NCI-H69 (cell line): ENCODE measurements at regions not wholly inside any gene's neighbourhood (a gene's known extent, or its start where the extent isn't known, plus 50 kb on each side); places are given as distances from the start of the nearest gene placed in this dataset.
"Not testable (repeated sequence)": the region's sequence is repeated elsewhere in the genome, so short reads cannot be mapped to it uniquely, and the experiment has no call there.

Source experiments
- DNase-seq: peaks from one replicate; lab custom pipeline; 2025; lab: John Stamatoyannopoulos, UW

DNA sequence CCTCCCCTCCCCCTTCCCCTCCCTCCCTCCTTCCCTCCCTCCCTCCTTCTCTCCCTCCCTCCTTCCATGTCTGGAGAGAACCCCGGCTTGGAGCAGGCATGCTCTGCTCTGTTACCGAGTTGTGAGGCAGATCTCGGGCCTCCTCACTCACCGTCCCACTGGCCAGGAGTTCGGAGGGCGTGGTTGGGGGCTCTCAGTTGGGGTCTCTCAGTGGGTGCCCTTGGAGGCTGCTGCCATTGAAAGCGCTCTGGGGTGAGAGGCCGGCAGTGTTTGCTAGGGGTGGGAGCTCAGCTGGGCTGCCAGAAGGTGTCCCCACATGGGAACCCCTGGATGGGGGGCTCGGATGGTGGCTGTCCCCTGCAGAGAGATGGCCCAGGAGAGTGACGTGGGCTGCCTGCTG lies 101.1 kb upstream of the LRPAP1 start:
- not testable (repeated sequence) for DNase-seq

DNA sequence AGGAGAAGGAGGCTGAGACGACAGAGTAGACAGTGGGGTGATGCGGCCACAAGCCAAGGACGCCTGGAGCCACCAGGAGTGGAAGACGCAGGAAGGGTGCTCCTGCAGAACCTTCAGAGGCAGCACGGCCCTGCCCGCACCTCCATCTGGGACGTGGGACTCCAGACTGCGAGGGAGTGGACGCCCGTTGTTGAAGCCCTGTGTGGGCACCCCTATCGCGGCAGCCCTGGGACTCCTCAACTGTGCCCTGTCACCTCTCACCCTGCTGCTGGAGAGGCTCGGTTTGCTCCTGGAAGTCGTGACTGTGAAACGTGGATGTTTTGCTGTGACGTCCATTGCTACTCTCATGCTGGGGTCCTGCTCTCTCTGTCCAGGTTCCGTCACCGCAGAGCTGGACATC lies 100.6 kb upstream of the LRPAP1 start:
- not testable (repeated sequence) for DNase-seq

DNA sequence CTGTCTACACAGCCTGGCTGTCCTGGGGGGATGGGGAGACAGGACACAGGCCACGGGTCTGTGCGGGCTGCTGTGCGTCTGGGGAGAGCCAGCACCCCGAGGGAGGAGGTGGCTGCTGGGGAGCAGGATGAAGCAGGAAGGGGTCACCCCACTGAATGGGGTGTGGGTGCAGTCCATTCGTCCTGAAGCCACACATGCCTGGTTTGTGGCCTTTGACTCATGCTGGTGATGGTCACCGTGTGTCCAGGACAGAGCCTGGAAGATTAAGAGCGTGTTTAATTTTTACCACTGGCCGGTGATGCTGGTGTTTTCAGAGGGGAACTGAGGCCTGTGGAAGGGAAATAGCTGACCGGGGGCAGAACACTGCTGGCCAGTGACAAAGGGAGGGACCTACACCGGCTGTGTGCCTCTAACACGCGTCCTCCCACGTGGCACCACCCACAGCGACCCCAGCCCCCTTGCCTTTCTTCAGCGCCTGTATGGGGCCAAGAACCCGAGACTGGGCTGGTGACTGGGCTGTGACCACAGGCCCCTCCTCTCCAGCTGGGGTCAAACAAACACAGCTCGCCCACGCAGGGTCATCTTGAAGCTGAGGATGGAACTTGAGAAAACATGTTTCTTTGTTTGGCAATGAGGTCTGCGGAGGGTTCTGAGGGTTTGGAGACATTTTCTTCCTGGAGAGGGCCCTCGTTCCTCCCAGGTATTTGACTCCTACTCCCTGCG lies 99.5 kb upstream of the LRPAP1 start:
- DNase-seq: not testable (repeated sequence)

DNA sequence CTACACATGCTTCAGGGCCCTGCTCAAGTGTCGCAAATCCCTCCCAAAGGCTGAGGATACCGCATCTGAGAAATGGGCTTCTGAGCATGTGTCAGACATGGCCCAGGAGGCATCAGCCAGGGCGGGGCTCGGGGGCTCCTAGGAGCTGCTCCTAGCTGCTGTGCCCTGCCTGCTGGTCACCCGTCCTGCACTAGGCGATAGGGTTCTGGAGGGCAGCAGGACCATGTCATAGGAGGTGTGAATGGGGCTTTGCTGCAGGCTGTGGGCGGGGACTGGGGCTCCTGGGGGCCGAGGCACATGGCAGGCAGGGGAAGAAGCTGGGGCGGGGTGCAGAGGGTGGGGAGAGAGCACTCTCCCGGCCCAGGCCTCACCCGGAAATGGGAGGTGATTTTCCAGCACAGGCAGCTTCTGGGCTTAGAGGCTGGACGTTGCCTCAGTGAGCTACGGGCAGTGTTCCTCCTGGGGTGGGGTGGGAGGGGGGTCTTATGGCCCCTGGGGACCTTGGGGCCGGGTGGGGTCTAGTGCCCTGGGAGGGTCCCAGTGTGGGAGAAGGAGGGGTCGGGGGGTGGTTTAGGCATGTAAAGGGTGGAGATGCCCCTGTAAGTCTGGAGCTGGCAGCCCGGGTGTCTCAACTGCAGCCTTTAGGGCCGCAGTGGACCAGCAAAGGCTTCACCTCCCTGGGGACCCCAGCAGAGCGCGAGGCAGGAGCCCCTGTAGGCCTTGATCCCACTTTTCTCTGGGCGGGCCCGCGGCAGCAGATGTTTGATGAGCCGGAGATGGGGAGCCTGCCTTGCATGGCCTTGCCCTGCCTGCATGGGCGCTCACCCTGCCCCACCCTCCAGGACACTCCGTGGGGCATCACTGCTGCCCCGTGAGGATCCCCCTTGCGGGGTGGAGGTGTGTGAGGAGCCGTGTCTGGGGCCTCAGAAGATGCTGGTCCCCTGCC lies 98.6 kb upstream of the LRPAP1 start:
- no peak for DNase-seq

DNA sequence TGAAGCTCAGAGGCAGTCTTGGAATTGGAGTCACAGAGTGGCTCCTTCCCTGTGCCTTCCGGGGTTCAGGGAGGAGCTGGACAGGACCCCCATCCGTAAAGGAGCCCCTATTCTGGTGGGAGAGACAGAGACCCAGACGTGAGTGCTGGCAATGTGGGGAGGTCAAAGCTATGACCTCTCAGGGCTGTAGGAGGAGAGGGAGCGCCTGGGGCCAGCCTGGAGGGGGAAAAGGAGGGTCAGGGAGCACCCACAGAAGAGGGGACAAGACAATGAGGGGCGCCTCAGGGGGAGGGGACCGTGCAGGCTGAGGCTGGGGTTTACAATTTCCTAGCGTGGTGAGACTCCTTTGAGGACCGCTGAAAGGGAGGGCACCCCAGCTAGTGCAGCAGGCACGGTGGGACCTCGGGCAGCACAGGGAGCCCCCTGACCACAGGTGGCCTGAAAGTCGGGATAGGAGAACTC lies 97.9 kb upstream of the LRPAP1 start:
- DNase-seq: no peak

DNA sequence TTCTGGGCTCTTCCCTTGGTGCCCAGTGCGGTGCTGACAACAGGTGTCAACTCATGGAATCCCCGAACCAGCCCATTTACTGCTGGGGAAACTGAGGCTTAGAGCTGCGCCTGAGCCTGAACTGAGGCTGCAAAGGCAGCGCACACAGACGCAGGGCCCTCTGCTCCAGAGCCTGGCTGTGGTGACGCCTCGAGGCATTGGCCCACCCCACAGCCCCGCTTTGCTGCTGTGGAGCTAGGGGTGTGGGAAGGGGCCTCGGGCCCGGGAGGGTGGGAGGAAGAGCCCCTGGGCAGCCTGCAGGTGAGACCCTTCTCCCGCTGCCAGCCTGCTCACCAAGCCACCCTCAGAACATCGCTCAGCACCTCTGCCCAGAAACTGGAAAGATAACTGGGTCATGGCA lies 97.4 kb upstream of the LRPAP1 start:
- no peak for DNase-seq

DNA sequence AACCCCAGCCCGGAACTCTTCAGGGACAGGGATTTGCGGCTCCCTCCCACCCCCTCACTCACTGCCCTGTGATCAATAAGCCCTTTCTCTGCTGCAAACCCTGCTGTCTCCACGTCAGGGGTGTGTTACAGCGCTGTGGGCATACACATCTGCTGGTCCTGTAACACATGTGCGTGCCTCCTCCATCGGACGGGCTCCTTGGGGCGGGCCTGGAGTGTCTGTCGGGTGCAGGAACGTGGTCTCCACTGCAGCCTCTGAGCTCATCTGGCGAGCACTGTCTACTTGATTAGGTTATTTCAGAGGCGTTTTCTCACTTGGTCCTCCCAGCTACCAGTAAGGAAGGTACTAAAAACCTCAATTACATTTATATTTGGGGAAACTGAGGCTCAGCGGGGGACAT lies 97.0 kb upstream of the LRPAP1 start:
- not testable (repeated sequence) for DNase-seq

DNA sequence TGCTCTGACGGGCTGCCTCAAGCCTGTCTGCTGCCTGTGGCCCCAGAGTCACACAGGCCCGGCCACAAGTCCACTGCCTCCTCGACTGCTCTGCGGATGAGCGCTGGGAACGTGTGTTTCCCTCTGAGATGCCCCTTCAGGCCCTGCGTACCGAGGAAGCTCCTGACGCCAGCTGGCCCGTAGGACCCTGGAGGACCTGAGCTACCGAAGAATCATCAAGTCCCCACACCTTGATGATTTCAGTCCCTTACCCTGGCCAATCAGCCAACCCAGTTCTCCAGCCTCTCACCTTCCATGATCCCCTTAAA lies 96.6 kb upstream of the LRPAP1 start:
- DNase-seq: no peak

DNA sequence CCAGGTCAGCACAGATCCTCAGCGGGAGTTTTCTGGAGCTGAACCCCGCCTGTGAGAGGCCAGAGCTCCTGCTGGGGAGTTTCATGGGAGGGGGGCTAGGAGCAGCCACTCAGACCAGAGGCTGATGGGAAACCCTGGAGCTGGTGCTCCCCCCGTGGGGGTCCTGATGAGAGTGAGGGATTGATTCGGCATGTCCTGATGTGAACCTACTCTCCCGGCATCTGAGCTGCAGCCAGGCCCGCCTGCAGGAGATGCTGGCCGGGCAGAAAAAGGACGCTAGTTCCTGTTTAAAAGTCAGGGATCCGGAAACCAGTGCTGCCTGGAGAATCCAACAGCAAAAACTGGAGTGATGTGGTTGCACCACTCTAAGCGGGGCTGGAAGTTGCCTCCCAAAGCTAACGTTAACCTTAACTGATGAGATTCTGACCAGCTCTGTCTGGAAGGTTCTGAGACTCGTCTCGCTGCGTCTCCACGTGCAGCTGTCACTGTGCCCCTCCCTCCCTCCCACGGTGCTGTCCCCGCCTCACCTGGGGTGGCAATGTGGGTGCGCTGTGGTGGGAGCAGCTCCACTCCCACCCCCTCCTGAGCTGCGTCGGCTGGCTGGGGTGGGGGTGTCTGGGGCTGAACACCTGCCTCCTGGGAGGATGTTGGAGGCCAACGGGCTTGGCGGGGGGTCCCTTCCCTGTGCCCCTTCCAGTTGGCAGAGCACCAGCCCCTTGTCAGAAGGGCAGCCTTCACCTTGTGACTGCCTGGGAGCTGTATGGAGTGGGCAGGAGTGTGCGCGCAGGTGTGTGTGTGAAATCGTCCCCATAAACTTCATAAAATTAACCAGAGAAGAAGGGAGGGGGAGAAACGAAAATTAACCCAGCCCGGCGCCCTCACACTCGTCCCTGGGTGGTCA lies 96.0 kb upstream of the LRPAP1 start:
- DNase-seq: not testable (repeated sequence)

DNA sequence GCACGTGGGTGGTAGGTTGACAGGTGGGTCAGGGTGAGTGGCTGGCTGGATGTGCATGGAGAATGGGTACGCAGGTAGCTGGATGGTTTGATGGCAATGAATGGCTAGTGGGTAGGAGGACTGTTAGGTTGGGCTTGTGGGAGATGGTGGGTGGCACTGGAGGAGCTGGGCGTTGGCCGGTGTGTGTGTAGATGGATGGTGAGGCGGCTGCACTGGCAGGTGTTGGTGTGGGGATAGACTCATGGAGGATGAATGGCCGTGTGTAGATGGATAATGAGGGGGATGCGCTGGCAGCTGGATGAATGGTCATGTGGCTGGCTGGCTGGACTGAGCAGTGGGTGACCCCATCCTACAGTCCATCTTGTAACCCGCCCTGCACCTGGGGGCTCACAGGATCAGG lies 95.2 kb upstream of the LRPAP1 start:
- DNase-seq: not testable (repeated sequence)

DNA sequence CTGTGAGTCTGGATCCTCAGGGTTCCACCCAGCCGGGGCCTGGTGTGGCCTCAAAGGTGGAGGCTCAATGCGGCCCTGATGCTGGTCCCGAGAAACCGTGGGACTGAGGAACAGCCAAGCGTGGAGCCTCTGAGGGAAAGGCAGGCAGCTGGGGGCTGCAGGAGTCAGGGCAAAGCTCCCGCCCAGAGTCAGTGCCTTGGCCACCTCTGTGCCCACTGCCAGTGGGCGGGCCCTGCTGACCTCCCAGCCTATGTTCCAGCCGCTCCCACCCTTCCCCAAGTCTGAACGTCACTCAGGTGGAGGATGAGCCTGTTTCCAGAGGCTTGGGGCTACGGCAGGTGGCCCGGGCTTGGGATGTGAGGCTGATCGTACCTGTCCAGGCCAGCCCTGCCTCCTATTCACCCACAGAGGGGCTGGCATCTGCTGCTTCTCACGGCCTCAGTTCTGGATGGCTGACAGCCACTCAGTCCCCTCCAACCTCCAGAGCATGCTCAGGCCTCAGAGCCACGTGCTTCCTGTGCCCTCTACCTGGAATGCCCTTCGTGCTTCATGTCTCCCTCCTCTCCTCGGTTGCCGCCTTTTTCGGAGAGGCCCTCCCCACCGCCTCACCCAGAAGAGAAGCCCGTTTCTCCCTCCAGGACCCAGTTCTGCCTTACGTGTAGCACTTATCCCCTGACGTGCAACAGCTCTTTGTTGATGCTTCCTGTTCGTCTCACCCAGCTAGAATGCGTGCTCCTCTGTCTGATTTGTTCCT lies 94.1 kb upstream of the LRPAP1 start:
- DNase-seq: not testable (repeated sequence)

DNA sequence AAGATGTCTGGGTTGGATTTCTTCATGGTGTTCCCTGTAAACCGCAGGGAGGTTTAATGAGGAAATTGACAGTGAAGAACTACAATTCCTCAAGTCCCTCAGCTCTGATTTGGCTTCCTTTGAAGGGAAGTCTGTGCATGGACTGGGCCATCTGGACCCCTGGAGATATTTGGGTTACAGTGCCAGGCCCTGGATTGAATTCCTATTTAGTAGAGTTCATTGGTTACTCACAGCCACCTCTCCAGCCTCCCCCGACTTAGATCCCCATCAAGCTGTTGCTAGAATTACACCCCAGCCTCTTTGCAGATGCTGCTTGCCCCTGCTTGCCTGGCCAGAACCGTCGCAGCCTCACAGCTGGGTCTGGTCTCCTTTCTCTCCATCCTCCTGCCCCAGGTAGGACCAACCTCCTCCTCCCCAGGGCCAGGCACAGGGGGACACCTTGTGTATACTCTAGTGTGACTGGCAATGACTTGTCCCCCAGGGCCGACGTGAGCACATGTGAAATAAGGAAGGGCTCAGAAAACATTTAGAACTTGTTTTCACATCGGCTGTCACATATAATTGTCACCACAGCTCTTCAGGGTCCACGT lies 93.2 kb upstream of the LRPAP1 start:
- DNase-seq: not testable (repeated sequence)

DNA sequence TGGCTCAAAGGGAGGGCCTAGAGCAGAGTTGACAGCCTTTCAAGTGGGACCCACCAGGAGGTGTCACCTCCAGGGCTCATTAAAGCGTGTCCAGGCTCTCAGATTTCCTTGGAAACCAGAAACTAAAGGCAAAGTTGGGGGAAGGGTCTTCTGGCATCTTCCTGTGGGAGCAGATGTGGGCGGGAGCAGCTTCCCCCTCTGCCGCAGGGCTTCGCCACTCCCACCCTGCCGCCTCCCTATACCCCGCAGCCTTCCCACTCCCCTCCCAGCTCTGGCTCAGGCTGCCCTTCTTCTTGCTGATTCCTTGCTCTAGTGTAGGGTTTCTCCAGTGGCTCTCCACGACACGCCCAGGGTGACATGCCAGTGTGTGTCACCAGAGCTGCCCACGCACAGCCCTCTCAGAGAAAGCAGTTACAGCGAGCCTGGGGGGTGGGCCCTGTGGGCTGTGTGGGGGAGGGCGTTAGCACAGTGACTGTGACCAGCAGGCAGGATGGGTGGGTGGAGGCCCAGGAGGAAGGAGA lies 91.6 kb upstream of the LRPAP1 start:
- not testable (repeated sequence) for DNase-seq

DNA sequence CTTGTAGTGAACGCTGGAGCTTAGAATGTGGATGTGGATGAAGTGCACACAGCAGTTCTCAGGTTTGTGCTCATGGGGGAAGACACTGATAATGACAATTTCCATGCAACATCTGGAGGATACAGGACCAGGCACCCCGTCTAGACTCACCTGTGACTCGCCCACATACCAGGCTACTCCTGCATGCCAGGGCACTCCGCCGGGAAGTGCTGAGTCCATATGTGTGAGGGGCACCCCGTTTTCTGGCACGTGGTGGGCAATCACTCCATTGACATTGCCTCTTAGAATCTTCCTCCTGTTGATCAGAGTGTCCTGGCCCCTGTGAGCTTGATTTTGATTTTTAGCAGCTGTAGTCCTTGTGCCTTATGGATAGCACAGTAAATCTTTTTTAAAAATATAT lies 90.9 kb upstream of the LRPAP1 start:
- DNase-seq: no peak

DNA sequence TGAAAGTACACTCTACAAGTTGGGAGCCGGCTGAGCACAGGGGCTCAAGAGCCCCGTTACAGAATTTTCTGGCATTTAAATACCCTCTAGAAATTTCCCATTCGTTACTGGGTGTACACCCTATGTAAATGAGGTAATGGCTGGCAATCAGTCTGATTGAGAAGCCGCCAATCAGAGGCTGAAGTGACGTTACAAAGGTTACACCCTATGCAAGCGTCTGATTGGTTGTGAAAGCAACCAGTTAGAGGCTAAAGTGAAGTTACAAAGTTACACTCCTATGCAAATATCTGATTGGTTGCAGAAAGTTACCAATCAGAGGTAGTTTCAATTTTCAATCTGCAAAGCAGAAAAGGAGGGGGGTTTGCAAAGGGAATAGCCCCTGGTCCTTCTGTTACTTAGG lies 88.1 kb upstream of the LRPAP1 start:
- DNase-seq: not testable (repeated sequence)

DNA sequence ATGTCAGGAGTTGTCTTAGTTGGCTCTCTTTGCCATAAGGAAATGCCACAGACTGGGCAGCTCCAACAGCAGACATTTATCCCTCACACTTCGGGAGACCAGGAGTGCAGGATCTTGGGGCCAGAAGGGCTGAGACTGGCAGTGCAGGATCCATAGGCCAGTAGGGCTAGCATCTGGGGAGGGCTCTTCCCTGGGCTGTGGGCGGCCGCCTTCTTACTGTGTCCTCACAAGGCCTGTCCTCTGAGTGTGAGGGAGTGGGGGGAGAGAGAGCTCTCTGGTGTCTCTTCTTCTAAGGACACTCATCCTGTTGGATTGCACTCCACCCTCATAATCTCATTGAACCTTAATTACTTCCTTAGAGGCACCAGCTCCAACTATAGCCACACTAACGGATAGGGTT lies 87.5 kb upstream of the LRPAP1 start:
- DNase-seq: not testable (repeated sequence)

DNA sequence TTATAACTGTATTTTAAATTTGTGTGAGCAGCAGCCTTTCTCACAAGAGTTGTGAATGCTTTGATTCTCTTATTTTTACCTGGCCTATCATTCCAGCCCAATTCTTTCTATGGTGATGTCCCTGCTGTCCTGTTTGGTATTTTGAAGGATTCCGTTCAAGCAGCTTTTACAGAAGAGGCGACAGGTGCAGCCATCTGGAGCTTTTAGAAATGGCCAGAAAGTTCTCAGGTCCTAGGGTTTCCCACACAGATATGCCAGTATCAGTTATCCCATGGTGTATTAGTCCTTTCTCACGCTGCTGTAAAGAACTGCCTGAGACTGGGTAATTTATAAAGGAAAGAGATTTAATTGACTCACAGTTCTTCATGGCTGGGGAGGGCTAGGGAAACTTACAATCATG lies 86.1 kb upstream of the LRPAP1 start:
- not testable (repeated sequence) for DNase-seq

DNA sequence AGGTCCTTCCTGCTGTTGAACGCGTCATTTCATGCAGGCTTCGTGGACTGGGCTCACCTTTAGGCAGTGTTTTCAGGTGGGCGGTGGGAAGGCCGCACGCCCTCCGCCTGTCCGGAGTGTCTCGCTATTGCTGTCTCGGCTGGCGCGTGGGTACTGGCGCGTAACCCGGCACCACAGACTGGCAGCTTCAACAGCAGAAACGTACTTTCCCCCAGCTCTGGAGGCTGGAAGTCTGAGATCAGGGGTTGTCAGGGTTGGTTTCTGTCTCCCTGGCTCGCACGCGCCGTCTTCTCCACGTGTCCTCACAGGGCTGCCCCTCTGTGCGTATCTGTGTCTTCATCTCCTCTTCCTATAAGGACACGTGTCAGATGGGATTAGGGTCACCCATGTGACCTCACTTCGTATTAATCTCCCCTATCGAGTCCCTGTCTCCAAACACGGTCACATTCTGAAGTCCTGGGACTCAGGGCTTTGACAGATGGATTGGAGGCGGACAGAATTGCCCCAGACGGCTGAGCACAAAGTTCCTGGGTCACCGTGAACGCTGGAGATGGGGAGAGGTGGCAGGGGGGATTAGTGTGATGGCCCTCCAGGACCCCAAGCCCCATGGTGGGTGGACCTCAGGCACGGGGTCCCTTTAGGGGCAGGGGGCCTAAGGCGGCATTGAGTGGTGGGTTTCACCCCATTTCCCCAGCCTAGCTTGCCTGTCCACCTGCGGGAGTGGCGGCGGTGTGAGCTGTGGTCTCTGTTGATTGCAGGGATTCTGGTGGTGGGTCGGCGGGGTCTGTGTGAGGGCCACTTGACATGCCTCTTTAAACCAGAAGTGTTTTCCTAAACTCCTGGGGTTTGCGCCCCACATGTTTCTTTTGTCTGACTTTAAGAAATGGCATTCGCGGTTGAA lies 83.4 kb upstream of the LRPAP1 start:
- DNase-seq: no peak

DNA sequence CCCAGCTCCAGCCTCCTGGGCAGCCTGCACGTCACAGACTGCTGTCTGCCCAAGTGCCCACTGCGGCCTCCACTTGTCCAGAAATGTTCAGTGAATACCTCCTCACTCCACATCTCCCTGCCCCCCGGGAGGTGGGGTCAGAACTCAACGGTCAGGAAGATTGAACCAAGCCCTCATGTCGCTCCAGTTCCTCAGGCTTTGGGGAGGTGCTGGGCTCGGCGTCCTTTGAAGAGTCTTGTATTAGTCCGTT lies 82.4 kb upstream of the LRPAP1 start:
- DNase-seq: no peak
